GM12864 (cell line): ENCODE measurements at regions not wholly inside any gene's neighbourhood (a gene's known extent, or its start where the extent isn't known, plus 50 kb on each side); places are given as distances from the start of the nearest gene placed in this dataset.

Source experiments
- DNase-seq: peaks from one replicate; pipeline ENCODE4 v3.0.0-alpha.2; 2011; ENCODE audit warnings: low read depth
- H3K4me3 ChIP-seq: 2 replicates; pipeline ENCODE4 v1.5.1; 2011; ENCODE audit warnings: mild to moderate bottlenecking, low read depth, low read length, control low read depth
- TF ChIP-seq, protein P1 (sequence below): IDR thresholded peaks from 2 replicates; pipeline ENCODE4 v1.5.1; 2011; ENCODE audit warnings: low read depth, mild to moderate bottlenecking, moderate library complexity, low read length, control low read depth, inconsistent platforms; ENCODE audit errors: missing control alignments

DNA sequence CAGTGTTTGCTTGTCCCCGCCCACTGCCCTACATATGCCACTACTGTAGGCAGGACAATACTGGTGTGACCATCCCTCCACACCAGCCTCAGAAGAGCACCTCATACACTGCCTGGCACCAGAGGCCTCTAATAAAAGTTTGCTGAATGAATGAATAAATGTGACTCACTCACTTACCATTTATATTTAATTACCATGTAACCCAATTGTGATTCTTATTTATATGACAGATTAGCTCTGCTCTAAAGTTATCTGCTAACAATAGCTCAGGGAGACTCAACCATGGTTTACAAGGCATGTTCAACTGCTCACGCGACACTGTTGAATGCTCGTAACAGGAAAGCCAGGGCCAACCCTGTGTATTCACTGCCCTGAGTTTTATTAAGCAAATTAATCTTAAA, 66.0 kb upstream of the DOCK9 start:
- TF ChIP-seq, protein P1, sequence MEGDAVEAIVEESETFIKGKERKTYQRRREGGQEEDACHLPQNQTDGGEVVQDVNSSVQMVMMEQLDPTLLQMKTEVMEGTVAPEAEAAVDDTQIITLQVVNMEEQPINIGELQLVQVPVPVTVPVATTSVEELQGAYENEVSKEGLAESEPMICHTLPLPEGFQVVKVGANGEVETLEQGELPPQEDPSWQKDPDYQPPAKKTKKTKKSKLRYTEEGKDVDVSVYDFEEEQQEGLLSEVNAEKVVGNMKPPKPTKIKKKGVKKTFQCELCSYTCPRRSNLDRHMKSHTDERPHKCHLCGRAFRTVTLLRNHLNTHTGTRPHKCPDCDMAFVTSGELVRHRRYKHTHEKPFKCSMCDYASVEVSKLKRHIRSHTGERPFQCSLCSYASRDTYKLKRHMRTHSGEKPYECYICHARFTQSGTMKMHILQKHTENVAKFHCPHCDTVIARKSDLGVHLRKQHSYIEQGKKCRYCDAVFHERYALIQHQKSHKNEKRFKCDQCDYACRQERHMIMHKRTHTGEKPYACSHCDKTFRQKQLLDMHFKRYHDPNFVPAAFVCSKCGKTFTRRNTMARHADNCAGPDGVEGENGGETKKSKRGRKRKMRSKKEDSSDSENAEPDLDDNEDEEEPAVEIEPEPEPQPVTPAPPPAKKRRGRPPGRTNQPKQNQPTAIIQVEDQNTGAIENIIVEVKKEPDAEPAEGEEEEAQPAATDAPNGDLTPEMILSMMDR, result no peak
- no peak overlapping the region for H3K4me3 ChIP-seq
- no peak for DNase-seq

DNA sequence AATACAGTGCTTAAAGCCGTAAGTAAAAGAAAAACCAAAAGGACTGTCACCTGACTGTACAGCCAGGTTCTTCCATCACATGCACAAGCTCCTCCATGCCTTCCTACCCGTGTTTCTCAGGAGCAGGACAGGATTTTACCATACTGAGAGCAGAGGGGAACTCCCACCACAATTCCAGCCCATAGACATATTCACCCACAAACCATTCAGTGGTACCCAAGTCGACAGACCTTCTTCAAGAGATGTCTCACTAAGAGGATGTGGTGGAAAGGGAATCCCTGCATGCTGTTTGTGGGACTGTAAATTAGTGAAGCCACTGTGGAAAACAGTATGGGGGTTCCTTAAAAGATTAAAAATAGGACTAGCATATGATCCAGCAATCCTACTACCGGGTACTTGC, 66.9 kb upstream of the DOCK9 start:
- no peak for DNase-seq
- TF ChIP-seq, protein P1, result no peak
- H3K4me3 ChIP-seq, result no peak overlapping the region

DNA sequence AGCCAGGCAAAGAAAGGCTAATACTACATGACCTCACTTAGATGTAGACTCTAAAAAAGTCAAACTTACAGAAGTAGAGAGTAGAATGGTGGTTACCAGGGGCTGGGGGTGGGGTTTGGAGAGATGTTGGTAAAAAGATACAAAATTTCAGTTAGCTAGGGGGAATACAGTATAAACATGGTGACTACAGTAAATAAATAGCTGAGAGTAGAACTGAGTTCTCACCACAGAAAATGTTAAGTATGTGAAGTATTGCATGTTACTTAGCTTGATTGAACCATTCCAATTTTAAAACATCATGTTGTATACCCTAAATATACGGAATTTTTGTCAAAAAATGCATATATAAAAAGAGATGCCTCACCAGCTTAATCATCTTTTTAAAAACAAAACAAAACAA, 67.5 kb upstream of the DOCK9 start:
- H3K4me3 ChIP-seq, result no peak overlapping the region
- no peak for DNase-seq
- TF ChIP-seq, protein P1, result no peak

DNA sequence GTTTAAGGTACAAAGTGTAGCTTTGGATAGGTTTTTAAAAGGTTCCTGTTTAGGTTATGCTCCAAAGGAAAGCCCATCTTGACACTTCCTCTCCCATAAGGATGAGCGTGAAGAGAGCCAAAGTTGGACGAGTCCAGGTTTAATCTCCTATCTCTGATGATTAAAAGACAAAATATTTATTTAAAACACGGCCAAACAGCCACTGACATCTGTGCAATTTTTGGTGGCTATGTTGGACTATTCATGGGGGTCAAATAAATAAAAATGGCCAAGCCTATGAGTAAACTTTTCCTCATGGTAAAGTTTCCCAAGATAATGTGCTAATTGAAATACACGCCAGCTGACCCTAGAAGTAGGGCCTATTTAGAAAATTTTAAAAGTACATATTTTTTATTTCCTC, 69.0 kb upstream of the DOCK9 start:
- no peak overlapping the region for H3K4me3 ChIP-seq
- DNase-seq, result no peak
- TF ChIP-seq, protein P1, result no peak

DNA sequence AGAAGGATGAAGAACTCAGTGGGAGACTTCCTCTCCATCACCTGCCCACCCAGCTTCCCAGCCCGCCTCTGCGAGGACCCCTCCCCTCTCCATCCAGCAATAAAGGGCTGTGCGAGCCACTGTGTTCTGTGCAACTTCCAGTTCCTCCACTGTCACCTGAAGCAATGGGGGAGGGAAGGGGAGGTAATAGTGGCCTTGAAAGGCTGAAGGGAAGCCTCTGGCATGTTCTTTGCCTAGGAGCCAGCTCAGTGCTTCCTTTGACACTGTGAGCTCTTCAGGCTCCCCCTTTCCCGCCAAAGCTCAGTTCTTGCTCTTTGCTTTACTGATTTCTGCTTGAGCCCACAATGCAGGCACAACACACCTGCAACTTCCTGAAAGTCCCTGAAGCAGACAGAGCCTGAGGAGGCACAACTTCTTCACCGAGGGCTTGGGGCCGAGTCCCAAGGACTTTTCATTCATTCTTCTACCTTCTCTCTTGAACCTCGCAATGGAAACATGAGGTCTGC, 73.2 kb upstream of the DOCK9 start:
- DNase-seq, result no peak
- TF ChIP-seq, protein P1, result no peak
- H3K4me3 ChIP-seq, result no peak overlapping the region

DNA sequence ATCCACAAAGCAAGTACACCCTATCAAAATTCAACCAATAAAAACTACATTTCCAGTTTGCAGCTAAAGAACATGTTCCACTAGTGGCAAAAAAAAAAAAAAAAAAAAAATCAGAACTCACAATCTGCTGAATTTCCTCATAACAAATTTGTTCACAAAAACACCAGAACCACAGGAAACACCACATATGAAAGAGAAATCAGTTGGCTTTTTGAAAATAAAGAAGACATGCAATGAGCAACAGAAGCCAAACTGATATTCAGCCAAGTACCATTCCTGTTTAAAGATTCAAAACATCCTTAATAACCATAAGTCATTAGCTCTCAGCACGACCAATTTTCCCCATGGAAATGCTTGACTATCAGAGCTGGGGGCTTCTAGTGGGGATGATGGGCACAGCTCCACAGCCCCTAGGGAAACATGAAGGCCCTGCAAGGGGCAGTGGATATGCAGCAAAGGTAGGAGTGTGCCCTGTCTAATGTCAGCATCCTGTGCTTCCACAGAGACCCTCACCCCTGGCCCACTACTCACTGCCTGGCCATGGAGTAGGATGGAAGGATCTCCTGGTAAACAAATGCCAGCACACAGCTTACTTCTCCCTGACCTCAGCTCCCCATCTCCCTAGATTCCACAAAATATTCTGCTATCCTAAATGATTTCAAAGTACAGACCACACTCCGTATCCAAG, 74.0 kb upstream of the DOCK9 start:
- TF ChIP-seq, protein P1, result no peak
- H3K4me3 ChIP-seq, result no peak overlapping the region
- DNase-seq, result no peak

DNA sequence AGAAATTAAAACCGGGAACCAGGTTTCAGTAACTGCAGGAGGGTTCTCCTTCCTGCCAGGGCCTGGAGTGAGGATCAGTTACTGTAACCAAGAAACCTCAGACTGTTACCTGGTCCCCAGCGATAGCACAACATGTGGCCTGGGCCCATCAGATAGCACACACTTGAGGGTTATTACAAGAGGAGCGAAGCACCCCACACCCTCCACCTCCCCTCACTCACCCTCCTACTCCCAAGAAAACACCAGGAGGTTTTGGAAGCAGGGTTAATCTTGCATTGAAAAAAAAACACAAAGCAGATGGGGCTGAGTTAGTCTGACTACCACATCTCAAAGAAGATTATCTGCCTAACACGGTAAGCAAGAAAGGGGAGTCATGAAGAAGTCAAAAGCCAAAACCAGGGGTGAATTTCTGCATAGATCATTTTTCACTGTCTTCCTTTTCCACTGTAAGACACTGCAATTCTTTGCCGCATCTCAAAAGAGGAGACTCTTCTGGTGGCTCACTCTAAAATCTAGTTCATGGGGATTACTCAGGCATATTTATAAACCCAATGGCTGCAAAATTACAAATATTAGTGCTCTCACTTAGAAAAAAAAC, 75.9 kb upstream of the DOCK9 start:
- no peak overlapping the region for H3K4me3 ChIP-seq
- DNase-seq, result no peak
- TF ChIP-seq, protein P1, result no peak
